ENCODE measurements at regions not wholly inside any gene's neighbourhood (a gene's known extent, or its start where the extent isn't known, plus 50 kb on each side); places are given as distances from the start of the nearest gene placed in this dataset.

DNA sequence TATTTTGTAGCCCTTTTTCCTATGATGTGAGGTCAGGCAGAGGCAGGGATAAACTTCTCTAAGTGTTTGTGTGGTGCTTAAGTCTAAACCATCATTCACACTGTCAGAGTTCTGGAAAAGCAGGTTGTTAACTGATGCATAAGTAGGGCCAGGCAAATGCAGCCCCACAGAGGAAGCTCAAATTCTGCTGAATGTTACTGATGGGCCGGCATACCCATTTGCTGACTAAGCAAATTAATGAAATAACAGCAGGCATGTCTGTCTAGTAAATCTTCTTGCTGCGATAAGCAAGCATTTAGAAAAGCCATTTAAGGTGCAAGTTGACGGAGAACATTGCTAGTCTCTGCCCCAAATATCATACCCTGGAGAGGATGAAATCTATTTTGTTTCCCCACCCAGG is 523.2 kb upstream of the CCDC196 start:
- 57 to 62% methylated on average over 3 of the region's 3 CpGs for WGBS, 2 donors
- DNase-seq: no peak
- intact Hi-C loops (cut with DNase I): loop anchor here (5.0 kb wide), 1 partner anchor 801 kb away; no protein-coding TSS in a partner anchor
- Histone ChIP-seq H3K27me3 (no peaks in the 10 kb centered on the region), H3K4me1 (no peaks in the 10 kb centered on the region), H3K36me3 (replicated peaks in 1 of 2; ENCODE audit: insufficient read depth in 1 of 2, low read depth in 2 of 2) (no peaks in the 10 kb centered on the region), H3K9me3 (no peaks in the 10 kb centered on the region), H3K4me3 (no peak overlapping the region), H3K27ac (no peak overlapping the region)
- no peak for ATAC-seq
- TF ChIP-seq, protein P1, sequence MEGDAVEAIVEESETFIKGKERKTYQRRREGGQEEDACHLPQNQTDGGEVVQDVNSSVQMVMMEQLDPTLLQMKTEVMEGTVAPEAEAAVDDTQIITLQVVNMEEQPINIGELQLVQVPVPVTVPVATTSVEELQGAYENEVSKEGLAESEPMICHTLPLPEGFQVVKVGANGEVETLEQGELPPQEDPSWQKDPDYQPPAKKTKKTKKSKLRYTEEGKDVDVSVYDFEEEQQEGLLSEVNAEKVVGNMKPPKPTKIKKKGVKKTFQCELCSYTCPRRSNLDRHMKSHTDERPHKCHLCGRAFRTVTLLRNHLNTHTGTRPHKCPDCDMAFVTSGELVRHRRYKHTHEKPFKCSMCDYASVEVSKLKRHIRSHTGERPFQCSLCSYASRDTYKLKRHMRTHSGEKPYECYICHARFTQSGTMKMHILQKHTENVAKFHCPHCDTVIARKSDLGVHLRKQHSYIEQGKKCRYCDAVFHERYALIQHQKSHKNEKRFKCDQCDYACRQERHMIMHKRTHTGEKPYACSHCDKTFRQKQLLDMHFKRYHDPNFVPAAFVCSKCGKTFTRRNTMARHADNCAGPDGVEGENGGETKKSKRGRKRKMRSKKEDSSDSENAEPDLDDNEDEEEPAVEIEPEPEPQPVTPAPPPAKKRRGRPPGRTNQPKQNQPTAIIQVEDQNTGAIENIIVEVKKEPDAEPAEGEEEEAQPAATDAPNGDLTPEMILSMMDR (IDR thresholded peaks at IDR 0.05): no peak
- TF ChIP-seq POLR2A (IDR thresholded peaks at IDR 0.05): no peak

DNA sequence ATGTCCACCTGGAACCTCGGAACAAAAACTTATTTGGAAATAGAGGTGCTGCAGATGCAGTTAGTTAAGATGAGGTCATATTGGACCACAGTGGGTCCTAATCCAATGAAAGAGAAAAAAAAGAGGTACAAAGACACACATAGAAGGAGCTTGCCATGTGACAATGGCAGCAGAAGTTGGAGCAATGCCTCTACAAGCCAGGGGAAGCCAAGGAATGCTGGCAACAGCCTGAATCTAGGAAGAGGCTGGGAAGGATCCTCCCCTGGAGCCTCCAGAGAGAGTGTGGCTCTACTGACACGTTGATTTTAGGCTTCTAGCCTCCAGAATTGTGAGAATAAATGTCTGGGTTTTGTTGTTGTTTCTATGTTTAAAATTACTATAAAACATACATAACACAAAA is 521.8 kb upstream of the CCDC196 start:
- no peak for DNase-seq
- Histone ChIP-seq H3K27me3 (no peaks in the 10 kb centered on the region), H3K4me3 (no peak overlapping the region), H3K27ac (no peak overlapping the region), H3K9me3 (no peaks in the 10 kb centered on the region), H3K36me3 (replicated peaks in 1 of 2; ENCODE audit: insufficient read depth in 1 of 2, low read depth in 2 of 2) (no peaks in the 10 kb centered on the region), H3K4me1 (no peaks in the 10 kb centered on the region)
- intact Hi-C loops (cut with DNase I): loop anchor here (5.0 kb wide), 1 partner anchor 802 kb away; no protein-coding TSS in a partner anchor
- no peak for ATAC-seq
- 48 to 49% methylated on average over 2 of the region's 2 CpGs for WGBS, 2 donors
- TF ChIP-seq, protein P1 (IDR thresholded peaks at IDR 0.05): no peak
- TF ChIP-seq POLR2A (IDR thresholded peaks at IDR 0.05): no peak

DNA sequence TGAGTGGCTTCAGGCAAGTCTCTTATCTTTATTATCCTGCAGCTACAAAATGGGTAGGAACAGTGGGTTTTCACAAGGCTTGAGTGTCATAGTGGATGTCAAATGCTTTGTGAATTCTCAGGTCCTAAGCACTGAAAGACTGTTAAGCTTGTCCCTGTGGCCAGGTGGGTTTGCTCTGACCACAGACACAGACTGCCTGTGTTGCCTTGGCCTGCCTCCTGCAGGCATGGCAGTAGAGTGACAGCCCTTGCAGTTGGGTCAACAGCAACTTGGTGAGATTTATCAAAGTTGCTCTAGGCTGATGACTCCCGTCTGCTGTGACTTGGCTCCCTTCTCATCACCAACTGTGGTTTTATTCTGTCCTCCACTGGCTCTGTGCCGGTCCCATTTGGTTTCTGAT is 520.0 kb upstream of the CCDC196 start:
- ATAC-seq: no peak
- H3K36me3 ChIP-seq (replicated peaks in 1 of 2; ENCODE audit: insufficient read depth in 1 of 2, low read depth in 2 of 2): no peaks in the 10 kb centered on the region
- DNase-seq: no peak
- H3K27me3 ChIP-seq: no peaks in the 10 kb centered on the region
- H3K9me3 ChIP-seq: no peaks in the 10 kb centered on the region
- intact Hi-C loops (cut with DNase I): no loop called here
- H3K4me3 ChIP-seq: no peak overlapping the region
- no peak overlapping the region for H3K27ac ChIP-seq
- 71 to 74% methylated on average over 2 of the region's 2 CpGs for WGBS, 2 donors
- H3K4me1 ChIP-seq: no peaks in the 10 kb centered on the region
- TF ChIP-seq, protein P1 (IDR thresholded peaks at IDR 0.05): no peak
- no peak for TF ChIP-seq POLR2A (IDR thresholded peaks at IDR 0.05)

DNA sequence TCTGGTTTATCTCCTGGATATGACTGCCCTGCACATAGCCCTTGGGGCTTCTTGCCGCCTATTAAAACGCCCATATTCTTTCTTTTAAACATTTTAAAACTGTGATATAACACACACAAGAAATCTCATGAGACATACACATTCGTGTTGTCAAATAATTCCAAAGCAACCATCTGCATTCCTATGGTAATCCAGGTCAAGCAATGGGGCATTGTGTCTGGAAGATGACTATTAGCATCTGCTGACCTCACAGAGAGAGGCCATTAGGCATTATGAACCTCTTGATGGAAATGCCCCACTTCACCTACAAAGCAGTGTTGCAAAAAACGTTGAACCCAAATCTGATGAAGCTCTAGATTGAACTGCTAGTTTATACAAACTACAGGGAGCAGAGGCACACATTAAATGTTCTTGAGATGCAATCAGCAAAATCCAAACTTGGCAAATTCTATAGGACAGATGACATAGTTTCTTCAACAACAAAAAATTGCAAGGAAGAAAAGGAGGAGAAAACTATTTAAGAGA is 513.8 kb upstream of the CCDC196 start:
- no peak overlapping the region for H3K4me3 ChIP-seq
- no peaks in the 10 kb centered on the region for H3K27me3 ChIP-seq
- H3K36me3 ChIP-seq (replicated peaks in 1 of 2; ENCODE audit: insufficient read depth in 1 of 2, low read depth in 2 of 2): no peaks in the 10 kb centered on the region
- no peak overlapping the region for H3K27ac ChIP-seq
- no peak for DNase-seq
- 63 to 64% methylated on average over 4 of the region's 4 CpGs for WGBS, 2 donors
- intact Hi-C loops (cut with DNase I): no loop called here
- no peaks in the 10 kb centered on the region for H3K4me1 ChIP-seq
- H3K9me3 ChIP-seq: no peaks in the 10 kb centered on the region
- no peak for ATAC-seq
- TF ChIP-seq POLR2A (IDR thresholded peaks at IDR 0.05): no peak
- TF ChIP-seq, protein P1 (IDR thresholded peaks at IDR 0.05): no peak

DNA sequence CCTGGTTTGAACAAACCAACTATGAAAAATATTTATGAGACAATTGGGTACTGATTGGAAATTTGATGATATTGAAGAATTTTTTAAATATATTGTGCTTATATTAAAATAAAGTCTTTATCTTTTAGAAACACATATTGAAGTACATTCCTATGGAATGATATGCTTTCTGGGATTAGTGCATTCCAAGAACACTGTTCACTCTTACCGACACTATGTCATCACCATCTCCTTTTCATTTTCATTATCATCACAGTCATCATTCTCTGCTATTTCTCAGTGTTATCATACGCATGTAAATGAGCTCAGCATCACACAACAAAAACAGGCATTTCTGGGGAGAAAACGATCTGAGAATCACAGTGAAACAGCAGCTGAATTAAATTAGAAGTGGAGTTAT is 513.3 kb upstream of the CCDC196 start:
- TF ChIP-seq, protein P1 (IDR thresholded peaks at IDR 0.05): no peak
- no peak for TF ChIP-seq POLR2A (IDR thresholded peaks at IDR 0.05)
- Histone ChIP-seq H3K9me3 (no peaks in the 10 kb centered on the region), H3K27ac (no peak overlapping the region), H3K4me1 (no peaks in the 10 kb centered on the region), H3K27me3 (no peaks in the 10 kb centered on the region), H3K4me3 (no peak overlapping the region), H3K36me3 (replicated peaks in 1 of 2; ENCODE audit: insufficient read depth in 1 of 2, low read depth in 2 of 2) (no peaks in the 10 kb centered on the region)
- DNase-seq: no peak
- intact Hi-C loops (cut with DNase I): no loop called here
- 64 to 68% methylated on average over 3 of the region's 3 CpGs for WGBS, 2 donors
- ATAC-seq: no peak

Data from body of pancreas (tissue), 4 donors.